Cerebellar cortex (tissue), 1 donor: ENCODE measurements at regions not wholly inside any gene's neighbourhood (a gene's known extent, or its start where the extent isn't known, plus 50 kb on each side); places are given as distances from the start of the nearest gene placed in this dataset.

ENCODE experiments used
- DNase-seq: peaks from one replicate; pipeline ENCODE4 v3.0.0-alpha.2; 2015; ENCODE audit warnings: low spot score

- no peak for DNase-seq
These were observed 162.6 kb upstream of the E2F8 start for GRCh38 chr11:19403196-19403895.

- no peak for DNase-seq
These were observed 159.6 kb upstream of the E2F8 start for GRCh38 chr11:19400296-19400695.

GRCh38 chr11:19398772-19399527 is 158.2 kb upstream of the E2F8 start:
- no peak for DNase-seq

- DNase-seq: no peak
These were observed 157.5 kb upstream of the E2F8 start for GRCh38 chr11:19398273-19398672.

GRCh38 chr11:19395050-19395449 is 154.3 kb upstream of the E2F8 start:
- DNase-seq: no peak

- no peak for DNase-seq
These were observed 153.8 kb upstream of the E2F8 start for GRCh38 chr11:19394525-19395016.

GRCh38 chr11:19393941-19394340 is 153.2 kb upstream of the E2F8 start:
- no peak for DNase-seq

- no peak for DNase-seq
These were observed 152.2 kb upstream of the E2F8 start for GRCh38 chr11:19392847-19393518.

GRCh38 chr11:19392321-19392720 is 151.6 kb upstream of the E2F8 start:
- no peak for DNase-seq

- no peak for DNase-seq
These were observed 150.9 kb upstream of the E2F8 start for GRCh38 chr11:19391652-19392051.

GRCh38 chr11:19391026-19391425 is 150.3 kb upstream of the E2F8 start:
- no peak for DNase-seq

GRCh38 chr11:19389787-19390303 is 149.1 kb upstream of the E2F8 start:
- DNase-seq: no peak

- peak; percentile 1 for DNase-seq
These were observed 141.4 kb upstream of the E2F8 start for GRCh38 chr11:19382131-19382611.

GRCh38 chr11:19380375-19380774 is 139.6 kb upstream of the E2F8 start:
- DNase-seq: no peak

GRCh38 chr11:19379465-19379864 is 138.7 kb upstream of the E2F8 start:
- DNase-seq: no peak

GRCh38 chr11:19378814-19379213 is 138.1 kb upstream of the E2F8 start:
- DNase-seq: no peak

- DNase-seq: no peak
These were observed 137.1 kb upstream of the E2F8 start for GRCh38 chr11:19377881-19378280.

GRCh38 chr11:19375440-19375839 is 134.7 kb upstream of the E2F8 start:
- DNase-seq: no peak

GRCh38 chr11:19374151-19374569 is 133.4 kb upstream of the E2F8 start:
- DNase-seq: no peak

GRCh38 chr11:19372381-19372780 is 131.6 kb upstream of the E2F8 start:
- no peak for DNase-seq

GRCh38 chr11:19370100-19370861 is 129.5 kb upstream of the E2F8 start:
- DNase-seq: no peak
